GM18519 (cell line): ENCODE measurements at regions not wholly inside any gene's neighbourhood (a gene's known extent, or its start where the extent isn't known, plus 50 kb on each side); places are given as distances from the start of the nearest gene placed in this dataset.
"Not testable (repeated sequence)": the region's sequence is repeated elsewhere in the genome, so short reads cannot be mapped to it uniquely, and the experiment has no call there.

Source experiments
- ATAC-seq: cut with Tn5 transposase; IDR thresholded peaks from one replicate; pipeline ENCODE4 v1.9.1; 2021; ENCODE audit warnings: mild to moderate bottlenecking, moderate library complexity; ENCODE audit not compliant: unreplicated experiment, low FRiP score

DNA sequence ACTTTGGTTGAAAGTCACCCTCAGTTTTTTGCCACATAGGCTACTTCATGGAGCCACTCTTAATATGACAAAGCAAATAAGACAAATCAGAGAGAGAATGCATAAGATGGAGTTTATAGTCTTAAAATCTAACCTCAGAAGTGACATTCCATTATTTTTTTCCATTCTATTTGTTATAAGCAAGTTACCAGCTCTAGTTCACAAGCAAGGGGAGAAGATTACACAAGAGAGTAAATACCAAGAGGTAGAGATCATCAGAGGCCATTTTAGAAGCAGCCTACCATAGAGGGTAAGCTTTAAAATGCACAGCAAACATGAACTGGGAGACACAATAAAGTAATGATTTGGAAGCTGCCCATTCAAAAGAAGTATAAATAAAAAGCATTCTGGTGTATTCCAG, 651.3 kb upstream of the MEF2C start:
- ATAC-seq = no peak

DNA sequence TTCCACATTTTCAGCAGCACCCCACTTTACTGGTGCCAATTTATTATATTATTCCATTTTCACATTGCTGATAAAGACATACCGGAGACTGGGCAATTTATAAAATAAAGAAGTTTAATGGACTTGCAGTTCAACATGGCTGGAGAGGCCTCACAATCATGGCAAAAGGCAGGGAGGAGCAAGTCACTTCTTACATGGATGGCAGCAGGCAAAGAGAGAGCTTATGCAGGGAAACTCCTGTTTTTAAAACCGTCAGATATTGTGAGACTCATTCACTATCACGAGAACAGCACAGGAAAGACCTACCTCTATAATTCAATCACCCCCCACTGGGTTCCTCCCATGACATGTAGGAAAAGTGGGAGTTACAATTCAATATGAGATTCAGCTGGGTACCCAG, 641.8 kb upstream of the MEF2C start:
- ATAC-seq = no peak

DNA sequence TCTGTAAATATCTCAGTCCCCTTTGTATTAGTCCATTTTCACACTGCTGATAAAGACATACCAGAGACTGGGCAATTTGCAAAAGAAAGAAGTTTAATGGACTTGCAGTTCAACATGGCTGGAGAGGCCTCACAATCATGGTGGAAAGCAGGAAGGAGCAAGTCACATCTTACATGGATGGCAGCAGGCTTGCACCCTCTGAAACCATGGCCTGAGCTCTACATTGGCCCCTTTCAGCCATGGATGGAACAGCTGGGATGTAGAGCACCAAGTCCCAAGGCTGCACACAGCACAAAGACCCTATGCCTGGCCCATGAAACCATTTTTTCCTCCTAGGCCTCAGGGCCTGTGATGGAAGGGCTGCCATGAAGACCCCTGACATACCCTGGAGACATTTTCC, 640.9 kb upstream of the MEF2C start:
- not testable (repeated sequence) for ATAC-seq

DNA sequence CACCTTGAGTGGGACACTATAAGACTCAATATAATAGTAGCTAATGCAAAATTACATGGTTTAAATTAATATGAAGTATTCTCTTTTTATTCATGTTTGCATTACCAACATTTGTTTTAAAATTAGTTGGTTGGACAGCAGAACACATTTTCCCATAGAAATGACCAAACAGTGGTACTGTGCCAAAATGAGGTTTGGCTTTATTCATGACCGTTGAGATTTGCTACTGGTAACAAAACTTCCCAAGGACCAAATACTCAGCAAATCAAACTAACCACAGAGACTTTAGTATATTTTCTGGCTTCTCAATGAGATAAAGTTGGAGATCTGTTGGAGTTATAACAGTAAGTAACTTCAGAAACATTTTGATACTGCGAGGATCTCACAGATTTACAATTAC, 637.8 kb upstream of the MEF2C start:
- no peak for ATAC-seq

DNA sequence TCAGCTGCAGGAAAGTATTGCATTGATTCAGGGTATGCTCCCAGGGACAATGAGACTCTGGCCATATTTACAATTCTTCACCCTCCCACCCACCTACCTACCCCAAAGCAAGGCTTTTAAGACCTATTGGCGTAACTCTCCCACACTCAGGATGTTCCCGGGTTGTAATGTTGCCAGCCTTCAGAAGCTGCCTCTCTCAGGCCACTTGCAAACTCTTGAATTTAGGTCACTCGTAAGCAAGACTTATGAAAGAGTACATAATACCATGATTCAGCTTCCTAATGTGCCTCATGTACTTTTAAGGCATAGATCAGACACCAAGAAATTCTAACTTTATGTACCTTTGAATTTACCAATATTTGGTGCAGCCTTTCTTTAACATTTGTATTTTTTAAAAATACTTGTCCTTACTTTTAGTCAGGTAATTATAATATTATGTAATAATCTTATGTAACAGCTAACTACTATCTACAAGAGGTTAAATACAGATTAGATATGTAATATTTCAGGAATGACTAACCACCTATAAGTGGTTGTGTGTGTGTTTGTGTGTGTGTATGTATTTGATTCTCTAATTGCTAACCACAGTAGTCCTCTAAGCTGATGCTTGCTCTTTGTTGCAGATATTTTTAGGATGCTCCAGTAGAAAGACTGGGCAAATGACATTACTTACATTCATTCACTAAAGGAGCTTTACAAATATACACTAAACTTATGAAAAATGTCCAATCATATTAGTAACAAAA, 630.5 kb upstream of the MEF2C start:
- no peak for ATAC-seq

DNA sequence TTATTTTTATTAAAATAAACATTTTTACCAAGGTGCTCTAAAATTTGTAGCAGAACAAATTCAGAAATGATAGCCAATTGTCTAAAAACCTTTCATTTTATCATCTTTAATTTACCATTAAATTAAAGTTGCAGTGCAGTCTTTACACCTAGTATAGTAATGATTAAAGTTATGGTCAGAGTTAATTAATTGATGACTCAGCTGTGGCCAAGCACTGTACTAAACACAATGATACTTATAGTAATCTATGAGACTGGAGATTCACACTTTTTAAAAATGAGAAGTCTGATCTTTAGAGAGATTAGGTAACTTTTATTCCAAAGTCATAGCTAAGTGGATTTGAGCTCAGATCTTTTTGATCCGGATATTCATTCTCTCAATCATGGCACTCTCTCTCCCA, 621.1 kb upstream of the MEF2C start:
- no peak for ATAC-seq

DNA sequence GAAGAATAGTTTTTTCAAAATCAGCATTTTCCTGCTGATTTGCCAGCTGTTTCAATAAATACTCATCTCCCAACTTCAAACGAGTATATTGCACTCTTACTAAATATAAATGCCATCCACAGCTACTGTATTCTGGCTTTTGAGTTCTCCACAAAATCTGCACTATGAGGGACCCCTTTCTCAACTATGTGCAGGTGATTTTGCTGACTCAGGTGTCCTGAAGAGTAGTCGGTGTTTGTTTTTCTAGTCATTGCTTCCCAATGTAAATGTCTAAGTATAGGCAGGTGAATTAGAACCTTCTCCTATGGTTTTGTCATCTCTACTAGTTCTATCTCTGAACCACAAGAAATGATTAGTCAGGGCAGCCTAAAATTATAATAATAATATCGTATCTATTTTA, 616.8 kb upstream of the MEF2C start:
- ATAC-seq = no peak

DNA sequence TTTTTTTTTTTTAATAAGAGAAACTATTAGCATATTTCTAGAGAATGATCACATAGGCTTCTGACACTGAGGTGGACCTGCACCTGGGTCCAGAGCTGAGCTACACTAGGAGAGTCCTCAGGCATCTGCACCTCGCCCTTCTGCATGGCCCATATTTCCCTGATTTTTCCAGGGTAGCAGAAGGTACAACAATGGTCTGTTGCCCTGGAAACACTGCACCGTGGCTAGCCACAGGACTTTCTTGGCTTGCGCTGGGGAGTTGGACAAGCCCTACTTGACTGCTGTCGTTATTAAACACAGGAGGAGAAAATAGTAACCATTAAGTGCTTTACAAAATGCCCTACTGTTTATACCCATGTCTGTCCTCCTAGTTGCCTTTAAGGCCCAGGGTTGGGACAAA, 615.7 kb upstream of the MEF2C start:
- no peak for ATAC-seq

DNA sequence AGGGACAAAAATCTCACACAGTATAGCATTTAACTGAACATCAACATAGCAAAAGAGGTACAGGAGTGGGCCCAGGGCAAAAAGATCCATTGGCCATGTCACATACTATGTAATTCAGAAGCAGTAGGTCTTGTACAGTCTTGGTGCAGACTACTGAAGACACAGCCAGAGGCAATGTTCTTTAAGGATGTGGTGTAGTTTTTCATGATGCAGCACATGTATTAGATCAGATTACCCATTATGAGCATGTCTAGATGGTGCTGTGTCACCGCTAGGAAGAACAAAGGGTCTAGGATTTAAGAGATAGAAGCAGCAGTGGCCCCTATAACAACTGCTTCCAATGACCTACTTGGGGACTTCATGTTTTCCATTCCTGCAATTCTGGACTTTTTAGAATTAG, 610.4 kb upstream of the MEF2C start:
- no peak for ATAC-seq

DNA sequence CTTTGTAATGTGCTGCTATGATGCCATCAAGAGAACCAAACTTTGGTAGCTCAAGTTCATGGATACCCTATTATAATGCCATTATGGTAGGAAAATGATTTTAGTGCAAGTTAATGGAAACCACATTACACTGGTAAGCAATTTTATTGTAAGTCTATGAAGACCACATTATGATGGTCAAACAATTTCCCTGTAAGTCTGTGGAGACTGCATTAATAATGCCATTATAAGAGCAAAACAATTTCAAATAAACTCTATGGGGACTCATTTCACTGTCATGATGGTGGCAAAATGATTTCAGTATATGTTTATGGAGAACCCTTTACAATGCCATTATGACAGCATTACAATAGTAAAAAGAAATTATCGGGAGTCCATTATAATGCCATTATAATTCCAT, 602.0 kb upstream of the MEF2C start:
- ATAC-seq = no peak

DNA sequence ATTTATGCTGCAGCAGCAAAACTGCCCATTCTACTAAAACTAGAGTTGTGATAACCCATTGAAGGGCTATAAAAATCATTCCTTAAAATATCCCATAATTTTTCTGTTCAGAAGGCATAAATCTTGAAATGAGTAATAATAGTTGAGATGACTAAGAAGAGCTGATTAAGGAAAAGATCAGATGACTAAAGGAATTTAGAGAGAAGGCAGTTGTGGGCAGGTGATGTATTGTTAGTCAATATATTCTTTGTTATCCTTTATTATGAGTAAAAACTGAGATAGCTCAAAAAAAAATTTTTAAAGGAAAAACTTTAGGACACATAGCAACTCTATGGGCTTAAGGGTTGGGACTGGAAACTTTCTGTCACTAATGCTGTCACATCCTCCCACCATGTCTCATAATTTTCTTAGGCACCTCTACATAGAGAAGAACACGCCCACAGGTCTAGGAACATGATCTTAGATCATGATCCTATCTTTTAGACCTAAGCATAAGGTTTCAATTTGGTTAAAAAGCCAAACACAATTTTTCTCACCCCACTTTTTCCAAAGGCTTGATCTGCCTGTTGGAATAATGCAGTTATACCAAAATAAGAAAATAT, 597.5 kb upstream of the MEF2C start:
- ATAC-seq = no peak

DNA sequence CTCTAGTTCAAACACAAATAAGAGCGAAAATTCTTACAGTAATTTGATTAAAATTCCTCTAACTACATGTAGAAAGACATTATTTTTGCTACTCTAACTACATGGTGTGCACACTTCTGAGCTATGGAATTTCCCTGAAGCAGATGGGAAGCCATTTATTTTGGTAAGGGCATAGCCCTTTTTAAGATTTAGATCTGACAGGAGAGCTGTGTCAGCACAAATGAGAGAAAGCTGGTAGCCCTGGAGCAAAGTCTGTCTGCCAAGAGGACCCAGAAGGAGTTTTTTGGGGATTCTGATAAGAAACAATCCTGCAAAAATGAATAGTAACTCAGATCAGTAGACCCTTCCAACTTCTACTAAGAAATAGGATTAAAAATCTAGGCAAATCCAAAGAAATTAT, 595.9 kb upstream of the MEF2C start:
- no peak for ATAC-seq

DNA sequence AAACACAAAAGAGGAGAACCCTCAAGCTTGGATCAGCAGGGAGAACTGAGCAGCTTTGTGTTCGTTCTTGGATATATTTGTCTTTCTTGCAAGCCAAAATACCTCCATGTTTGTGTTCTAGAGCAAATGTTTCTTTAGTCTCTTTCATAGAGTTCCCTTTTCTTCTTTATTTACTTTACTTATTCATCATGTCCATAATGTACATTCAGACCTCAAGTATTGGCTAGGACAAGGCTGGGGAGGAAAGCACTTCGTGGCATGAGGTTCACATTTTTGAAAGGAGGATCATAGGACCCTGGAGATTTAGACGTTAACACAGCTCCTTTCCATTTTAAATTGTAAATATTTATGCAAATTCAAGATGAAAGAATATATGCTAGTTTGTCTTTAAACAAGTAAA, 590.2 kb upstream of the MEF2C start:
- no peak for ATAC-seq

DNA sequence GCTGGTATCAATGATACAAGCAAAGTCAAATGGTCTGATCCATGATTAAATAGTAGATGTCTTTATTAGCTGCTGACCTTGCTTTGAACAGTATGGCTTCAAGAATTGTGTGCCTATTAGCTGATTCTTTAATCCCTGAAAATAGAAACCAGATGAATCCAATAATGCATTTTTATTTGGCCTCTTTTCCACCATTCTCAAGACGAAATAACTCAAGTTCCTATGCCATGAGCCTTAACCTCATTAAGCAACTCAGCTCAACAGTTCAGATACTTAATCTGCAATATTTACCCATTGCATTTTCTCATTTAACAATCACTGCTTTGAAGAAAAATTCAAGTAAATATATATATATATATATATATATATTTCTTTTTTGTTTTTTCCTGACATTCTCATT, 588.6 kb upstream of the MEF2C start:
- no peak for ATAC-seq

DNA sequence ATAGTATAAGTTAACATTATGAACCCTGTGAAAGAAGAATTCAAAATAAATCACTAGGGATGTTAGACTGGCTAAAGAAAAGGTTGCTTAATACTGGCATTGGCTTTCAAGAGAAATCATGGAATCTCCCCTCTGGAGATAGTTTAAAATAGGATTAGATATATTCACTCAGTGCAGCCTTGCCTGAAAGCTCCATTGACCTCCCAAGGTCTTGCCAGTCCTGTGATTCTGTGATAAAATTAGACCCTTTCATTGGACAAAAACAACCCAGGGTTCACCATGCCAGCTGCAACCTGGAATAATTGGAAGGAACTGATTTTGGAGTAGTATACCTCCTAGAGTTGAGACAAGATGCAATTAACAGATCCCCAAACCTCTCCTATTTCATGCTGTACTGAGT, 588.1 kb upstream of the MEF2C start:
- no peak for ATAC-seq

DNA sequence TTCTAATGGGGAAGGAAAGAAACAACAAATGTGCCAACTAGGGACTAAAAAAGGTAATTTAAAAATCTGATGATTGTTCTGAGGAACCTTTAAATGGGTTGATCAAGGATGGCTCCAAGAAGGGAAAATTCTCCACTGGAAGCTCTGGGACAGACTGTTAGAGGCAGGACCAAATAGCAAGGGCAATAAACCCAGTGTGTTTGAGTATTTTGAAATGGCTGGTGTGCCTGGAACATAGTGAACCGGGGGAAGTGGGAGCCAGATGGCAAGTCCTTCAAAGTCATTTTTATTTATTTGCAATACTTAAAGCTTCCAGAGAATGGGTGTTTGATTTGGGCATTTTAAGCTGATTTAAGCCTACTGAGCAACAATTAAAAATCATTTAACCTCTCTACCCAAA, 587.7 kb upstream of the MEF2C start:
- no peak for ATAC-seq

DNA sequence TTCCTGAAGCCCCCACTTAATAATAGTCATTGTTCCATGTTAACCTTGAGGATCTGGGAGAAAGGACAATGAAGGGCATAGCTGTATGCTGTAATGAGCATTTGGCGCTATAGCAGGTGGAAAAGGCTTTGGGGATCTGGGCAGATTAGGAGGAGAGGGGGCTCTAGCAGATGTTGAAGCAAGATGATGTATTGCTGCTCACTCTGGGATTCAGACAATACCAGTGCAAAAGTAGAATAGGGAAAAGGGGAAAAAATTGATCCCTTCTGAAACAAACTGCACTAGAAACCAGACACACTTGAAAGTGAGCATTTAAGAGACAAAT, 575.3 kb upstream of the MEF2C start:
- ATAC-seq = no peak

DNA sequence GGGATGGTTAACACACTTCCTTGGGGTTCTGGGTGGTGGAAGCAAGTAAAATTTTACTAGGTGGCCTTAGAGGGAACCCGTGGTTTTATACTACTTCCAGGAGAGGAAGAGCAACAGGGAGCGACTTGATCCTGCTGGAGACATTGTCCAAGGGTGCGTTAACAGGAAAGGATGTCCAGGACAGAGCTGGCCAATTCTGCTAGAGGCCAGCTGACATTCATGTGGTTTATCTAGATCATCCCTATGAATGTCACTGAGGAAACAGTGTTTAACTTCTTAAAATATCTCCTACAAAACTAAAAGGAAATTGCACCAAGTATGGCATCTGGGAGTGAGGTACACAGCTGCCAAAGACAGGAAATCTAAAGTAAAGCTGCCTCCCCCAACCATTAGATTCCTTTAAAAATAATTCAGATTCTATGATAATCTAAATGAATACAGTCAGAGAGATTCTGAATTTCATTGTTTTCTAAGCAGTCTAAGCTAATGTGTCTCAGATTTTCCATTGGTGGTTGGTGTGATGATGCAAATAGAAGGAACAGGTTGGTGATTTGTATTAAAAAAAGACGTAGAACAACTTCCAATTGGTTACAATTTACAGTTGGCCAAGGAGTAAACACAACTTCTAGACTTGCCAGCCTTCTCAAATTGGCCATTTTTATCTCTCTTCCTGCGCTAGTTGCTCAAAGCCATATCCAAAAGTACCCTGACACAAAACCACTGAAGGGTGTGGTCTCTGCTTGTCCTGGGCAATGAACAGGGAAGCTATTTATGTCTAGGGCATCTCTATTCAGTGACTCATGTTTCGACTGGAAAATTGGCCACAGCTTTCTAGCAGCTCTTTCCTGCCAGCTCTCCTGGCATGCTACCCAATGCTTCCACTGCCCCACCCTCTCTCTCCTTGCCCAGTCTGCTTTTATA, 574.7 kb upstream of the MEF2C start:
- ATAC-seq = no peak

DNA sequence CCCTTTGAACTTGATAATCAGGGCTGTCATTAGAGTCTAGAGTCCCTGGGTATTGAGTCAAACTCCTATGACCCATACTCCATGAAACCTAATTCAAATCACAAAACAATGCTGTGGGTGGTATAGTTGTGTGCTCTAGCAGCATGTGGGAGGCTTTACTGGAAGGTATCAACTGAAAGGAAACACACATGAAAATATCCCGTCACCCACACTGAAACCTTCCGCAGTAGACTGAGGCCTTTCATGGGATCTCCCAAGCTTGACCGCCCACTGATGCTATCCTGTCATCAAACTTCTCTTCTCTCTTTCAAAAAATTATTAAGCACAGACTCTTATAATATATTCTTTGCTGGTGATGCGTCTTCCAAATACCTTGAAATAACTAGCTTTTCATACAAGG, 569.1 kb upstream of the MEF2C start:
- ATAC-seq = no peak

DNA sequence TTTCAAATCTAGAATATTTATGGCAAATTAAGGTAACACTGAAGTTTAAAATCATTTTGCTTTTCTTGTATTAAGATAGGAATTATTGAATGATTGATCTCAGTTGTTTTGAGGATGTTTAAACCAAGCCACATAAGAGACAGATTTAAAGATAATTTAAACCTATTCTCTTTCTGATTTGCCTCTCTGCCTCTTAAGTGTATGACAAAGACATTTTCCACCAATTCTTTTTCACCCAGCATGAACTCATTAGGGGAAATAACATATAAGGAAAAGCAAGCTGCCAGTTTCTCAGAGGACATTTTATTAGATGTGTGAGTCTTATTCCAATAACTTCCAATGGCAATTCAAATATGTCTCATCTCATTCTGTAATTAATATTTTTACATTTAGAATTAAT, 568.3 kb upstream of the MEF2C start:
- ATAC-seq = no peak

DNA sequence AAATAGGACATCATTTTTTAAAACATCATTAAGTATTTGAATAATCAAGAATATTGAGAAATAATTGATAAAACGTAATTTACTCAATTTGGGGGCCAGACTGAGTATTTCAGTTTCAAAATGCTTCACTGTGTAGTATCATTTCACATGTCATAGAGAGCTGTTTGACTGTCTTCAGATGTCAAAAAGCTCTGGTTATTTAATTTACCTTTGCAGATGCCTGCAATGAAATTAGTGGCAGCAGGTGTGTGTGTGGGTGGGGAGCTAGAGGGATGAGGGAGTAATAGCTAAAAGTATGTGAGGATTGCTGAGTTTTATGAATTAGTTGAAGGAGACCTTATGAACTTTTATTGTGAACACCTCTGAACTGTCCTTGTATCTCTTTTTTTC, 567.2 kb upstream of the MEF2C start:
- no peak for ATAC-seq
